ENCODE measurements at regions not wholly inside any gene's neighbourhood (a gene's known extent, or its start where the extent isn't known, plus 50 kb on each side); places are given as distances from the start of the nearest gene placed in this dataset.

GRCh38 chr9:32218100-32218767, 166.2 kb upstream of the ACO1 start:
- H3K27ac Mint-ChIP-seq, result peak overlapping the region in 1 of 3 experiments; percentile 2; a peak in 1 of 7 replicates
- no peak overlapping the region for H4K8ac ChIP-seq (replicated peaks; ENCODE audit: insufficient read length, low read depth, low read length)
- peaks cover 2% of the 10 kb centered on the region; the same call in 1 of the 2 replicates for H3K27me3 Mint-ChIP-seq (ENCODE audit: low read depth)

More at GRCh38 chr9:32218100-32218767, 166.2 kb upstream of the ACO1 start:
- no peak for DNase-seq
- no peaks in the 10 kb centered on the region for H3K9me3 ChIP-seq (ENCODE audit: control insufficient read depth, low read depth, low read length)
- no peak overlapping the region for H3K4me2 ChIP-seq (ENCODE audit: insufficient read depth, insufficient read length, low read length)
- H3K4me1 ChIP-seq (ENCODE audit: insufficient read depth, low read length), result no peaks in the 10 kb centered on the region
- H2AFZ ChIP-seq (ENCODE audit: low read length), result no peak overlapping the region
- no peak overlapping the region for H2BK15ac ChIP-seq (ENCODE audit: low read depth, low read length)
- H2BK120ac ChIP-seq (ENCODE audit: low read depth, low read length, poor library complexity, severe bottlenecking), result no peak overlapping the region
- no peak overlapping the region for H3K4ac ChIP-seq (ENCODE audit: low read depth, low read length)
- no peak overlapping the region for H2AK5ac ChIP-seq (ENCODE audit: insufficient read length, low read length)
- no peaks in the 10 kb centered on the region for H3K23me2 ChIP-seq (ENCODE audit: insufficient read length, low read depth, low read length, poor library complexity, severe bottlenecking)
- H3K36me3 Mint-ChIP-seq (ENCODE audit: insufficient read depth in 1 of 3, low read depth in 3 of 3), result peaks cover 6 to 26% (median 18%) of the 10 kb centered on the region in 3 experiments
- H3T11ph ChIP-seq (ENCODE audit: low read length), result no peak overlapping the region
- TF ChIP-seq CTCF (conservative IDR thresholded peaks at IDR 0.05), result no peak
- H4K5ac ChIP-seq (ENCODE audit: insufficient read length, low read depth, low read length), result no peak overlapping the region
- H3K79me1 ChIP-seq (ENCODE audit: insufficient read depth, low read depth, low read length, poor library complexity, severe bottlenecking), result no peaks in the 10 kb centered on the region
- no peak overlapping the region for H2BK12ac ChIP-seq (ENCODE audit: insufficient read length, low read depth, low read length)
- no peak overlapping the region for H3K14ac ChIP-seq (ENCODE audit: insufficient read depth, low read length)
- no peak overlapping the region for H4K91ac ChIP-seq (ENCODE audit: insufficient read length, low read depth, low read length)
- no peaks in the 10 kb centered on the region for H3K27me3 ChIP-seq (ENCODE audit: insufficient read depth, low read length)
- no peak overlapping the region for H3K4me3 Mint-ChIP-seq
- peaks cover 17 to 19% of the 10 kb centered on the region in 2 experiments for H3K9me3 Mint-ChIP-seq
- no peaks in the 10 kb centered on the region for H4K20me1 ChIP-seq (ENCODE audit: control insufficient read depth, insufficient read depth, insufficient read length)
- peaks cover 35 to 37% of the 10 kb centered on the region in 2 experiments for H3K4me1 Mint-ChIP-seq
- no peaks in the 10 kb centered on the region for H3K79me2 ChIP-seq (ENCODE audit: insufficient read depth, low read length)
- no peak overlapping the region for H3K56ac ChIP-seq (ENCODE audit: insufficient read length, low read depth, low read length)
- H3K9ac ChIP-seq (ENCODE audit: extremely low read depth, insufficient read length, low read length), result no peak overlapping the region
- H2BK20ac ChIP-seq (ENCODE audit: low read depth, low read length, poor library complexity, severe bottlenecking), result no peak overlapping the region
- H3K23ac ChIP-seq (ENCODE audit: insufficient read length, low read depth, low read length), result no peak overlapping the region
- H2BK5ac ChIP-seq (ENCODE audit: insufficient read length, low read length), result no peak overlapping the region
- H3K27ac ChIP-seq (ENCODE audit: insufficient read length, low read depth, low read length), result no peak overlapping the region
- no peak overlapping the region for H3K18ac ChIP-seq (ENCODE audit: insufficient read length, low read depth, low read length)

All from H9 (cell line).